AG09309 (cell line): ENCODE measurements at regions not wholly inside any gene's neighbourhood (a gene's known extent, or its start where the extent isn't known, plus 50 kb on each side); places are given as distances from the start of the nearest gene placed in this dataset.

Experiments
- DNase-seq: peaks from one replicate; pipeline ENCODE4 v3.0.0-alpha.2; 2010; ENCODE audit warnings: low read depth
- H3K4me3 ChIP-seq: 2 replicates; pipeline ENCODE4 v1.5.1; 2011; ENCODE audit warnings: mild to moderate bottlenecking, low read depth, low read length, moderate library complexity; ENCODE audit not compliant: control insufficient read depth
- CTCF ChIP-seq: IDR thresholded peaks from 2 replicates; pipeline ENCODE4 v1.5.1; 2011; ENCODE audit warnings: mild to moderate bottlenecking, low read depth, low read length, inconsistent platforms; ENCODE audit not compliant: insufficient read depth, control insufficient read depth; ENCODE audit errors: missing control alignments

- H3K4me3 ChIP-seq, result no peak overlapping the region
- DNase-seq, result no peak
- TF ChIP-seq CTCF, result no peak
Measured at GRCh38 chr14:32265584-32265983, 62.5 kb upstream of the RNU6-8 start.

- no peak for DNase-seq
- no peak for TF ChIP-seq CTCF
- no peak overlapping the region for H3K4me3 ChIP-seq
Measured at GRCh38 chr14:32277998-32278397, 51.1 kb upstream of the AKAP6 start.
